NAMALWA (cell line): ENCODE measurements at regions not wholly inside any gene's neighbourhood (a gene's known extent, or its start where the extent isn't known, plus 50 kb on each side); places are given as distances from the start of the nearest gene placed in this dataset.

Experiments used
- DNase-seq: peaks from one replicate; pipeline ENCODE4 v3.0.0-alpha.2; 2015; ENCODE audit warnings: low spot score

- no peak for DNase-seq
Observed at GRCh38 chr6:163834226-163834970, 419.9 kb downstream of the QKI start.

GRCh38 chr6:163831736-163832135, 417.2 kb downstream of the QKI start:
- no peak for DNase-seq

- DNase-seq: no peak
Observed at GRCh38 chr6:163830641-163831040, 416.1 kb downstream of the QKI start.

- DNase-seq: no peak
Observed at GRCh38 chr6:163828038-163828795, 413.7 kb downstream of the QKI start.

GRCh38 chr6:163827143-163827542, 412.6 kb downstream of the QKI start:
- DNase-seq: no peak

GRCh38 chr6:163826629-163827028, 412.1 kb downstream of the QKI start:
- DNase-seq: no peak

GRCh38 chr6:163825033-163825432, 410.5 kb downstream of the QKI start:
- DNase-seq: no peak

- peak; percentile 12 for DNase-seq
Observed at GRCh38 chr6:163823577-163823976, 409.1 kb downstream of the QKI start.

GRCh38 chr6:163820745-163821458, 406.4 kb downstream of the QKI start:
- DNase-seq: no peak

- no peak for DNase-seq
Observed at GRCh38 chr6:163820171-163820570, 405.7 kb downstream of the QKI start.

- DNase-seq: no peak
Observed at GRCh38 chr6:163818719-163819118, 404.2 kb downstream of the QKI start.

GRCh38 chr6:163816441-163816840, 401.9 kb downstream of the QKI start:
- DNase-seq: no peak

GRCh38 chr6:163815796-163816195, 401.3 kb downstream of the QKI start:
- no peak for DNase-seq

GRCh38 chr6:163814494-163815364, 400.2 kb downstream of the QKI start:
- DNase-seq: peak; percentile 42

GRCh38 chr6:163813979-163814493, 399.5 kb downstream of the QKI start:
- peak; percentile 14 for DNase-seq

GRCh38 chr6:163811317-163811716, 396.8 kb downstream of the QKI start:
- no peak for DNase-seq

GRCh38 chr6:163809364-163809763, 394.8 kb downstream of the QKI start:
- no peak for DNase-seq

GRCh38 chr6:163808871-163809270, 394.4 kb downstream of the QKI start:
- no peak for DNase-seq

- DNase-seq: no peak
Observed at GRCh38 chr6:163808231-163808630, 393.7 kb downstream of the QKI start.

- DNase-seq: no peak
Observed at GRCh38 chr6:163806755-163807499, 392.4 kb downstream of the QKI start.

- no peak for DNase-seq
Observed at GRCh38 chr6:163804991-163805390, 390.5 kb downstream of the QKI start.
